Breast epithelium (tissue), 4 donors: ENCODE measurements at regions not wholly inside any gene's neighbourhood (a gene's known extent, or its start where the extent isn't known, plus 50 kb on each side); places are given as distances from the start of the nearest gene placed in this dataset.

Experiments used
- DNase-seq, 2 donors: peaks; one replicate each; pipeline ENCODE4 v3.0.0-alpha.2; 2019; ENCODE audit warnings: low spot score in 2 of 2
- H3K27ac ChIP-seq, 2 donors: fragments of 200-600 bp; sonication (generic) in 1 of 2; one replicate each; pipeline ENCODE4 v1.5.1; 2016 to 2019; ENCODE audit warnings: mild to moderate bottlenecking in 1 of 2
- H3K27me3 ChIP-seq, 2 donors: fragments of 200-600 bp; sonication (generic) in 1 of 2; one replicate each; pipeline versions ENCODE4 v1.5.1 to v1.6.0; 2017 to 2019; ENCODE audit warnings: control low read depth in 1 of 2, mild to moderate bottlenecking in 1 of 2
- H3K36me3 ChIP-seq: fragments of 200-600 bp; one replicate; pipeline ENCODE4 v1.5.1; 2019
- H3K4me1 ChIP-seq, 2 donors: fragments of 200-600 bp; sonication (generic); one replicate each; pipeline ENCODE4 v1.5.1; 2016 to 2019; ENCODE audit warnings: control low read depth in 1 of 2
- H3K4me3 ChIP-seq, 3 donors: fragments of 200-600 bp; sonication (generic); 1 replicate in 2 of 3; 2 replicates in 1 of 3; pipeline ENCODE4 v1.5.1; 2016 to 2019; ENCODE audit warnings: mild to moderate bottlenecking in 3 of 3, moderate library complexity in 2 of 3
- H3K9me3 ChIP-seq, 2 donors: fragments of 200-600 bp; sonication (generic) in 1 of 2; one replicate each; pipeline ENCODE4 v1.5.1; 2016 to 2019; ENCODE audit warnings: control low read depth in 1 of 2
- CTCF ChIP-seq, 3 donors: fragments of 450-650 bp; IDR thresholded peaks; one replicate each; pipeline ENCODE4 v1.5.1; 2016 to 2017; ENCODE audit warnings: antibody characterized with exemption in 3 of 3, mild to moderate bottlenecking in 3 of 3, moderate library complexity in 3 of 3
- POLR2A ChIP-seq: fragments of 450-650 bp; IDR thresholded peaks from one replicate; pipeline ENCODE4 v1.6.1; 2016; ENCODE audit warnings: antibody characterized with exemption, mild to moderate bottlenecking, moderate library complexity
- POLR2AphosphoS5 ChIP-seq, 3 donors: sonication (generic); formaldehyde crosslinking; IDR thresholded peaks; one replicate each; pipeline ENCODE4 v1.6.1; 2017; ENCODE audit warnings: antibody characterized with exemption in 3 of 3
- intact Hi-C: fragments of 100-400 bp; cut with DNase I; formaldehyde crosslinking; loops from one replicate; pipeline ENCODE4 v1.15.1; 2023; ENCODE audit warnings: low total_unique reads

DNA sequence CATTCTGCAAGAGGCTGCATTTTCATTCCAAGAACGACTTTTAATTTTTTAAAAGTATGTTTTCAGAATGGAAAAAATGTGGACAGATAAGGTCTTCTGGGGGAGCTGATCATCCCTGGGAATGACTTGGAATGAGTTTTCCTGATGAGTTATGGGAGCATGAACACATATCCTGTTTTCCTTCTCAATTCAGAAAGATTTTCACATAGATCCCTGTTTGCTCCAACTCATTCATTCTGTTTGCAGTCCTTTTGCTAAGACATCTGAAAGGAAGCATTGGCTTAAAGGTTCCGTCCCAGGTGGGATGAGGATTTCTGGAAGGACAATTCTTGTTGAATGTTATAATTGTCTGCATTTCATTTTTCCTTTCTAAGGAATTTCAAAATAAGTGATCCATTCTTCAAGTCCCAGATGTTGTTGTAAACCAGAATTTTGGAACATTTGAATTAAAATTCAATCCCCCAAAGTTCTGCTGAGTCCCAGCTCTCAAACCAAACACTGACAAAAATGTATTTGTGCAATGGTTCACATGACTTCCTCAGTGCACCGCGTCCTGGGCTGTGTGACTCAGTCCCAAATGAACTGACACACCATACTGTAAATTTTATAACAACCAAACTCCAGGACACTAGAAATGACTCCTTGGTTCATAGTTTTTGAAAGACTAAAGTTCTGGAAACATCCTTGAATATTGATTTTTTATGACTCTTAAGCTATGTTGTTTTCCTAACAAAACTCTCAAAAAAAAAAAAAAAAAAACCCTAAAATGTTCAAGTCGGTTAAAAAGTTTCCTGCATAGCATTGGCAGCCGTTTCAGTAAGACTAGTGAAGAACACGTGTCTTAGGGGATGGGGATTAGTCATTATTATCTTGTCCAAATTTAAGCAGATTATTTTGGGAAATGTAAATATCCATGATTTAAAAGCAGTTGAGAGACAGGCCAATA, 281.8 kb upstream of the TCF4 start:
- Histone ChIP-seq H3K36me3 (no peaks in the 10 kb centered on the region), H3K27me3 (no peaks in the 10 kb centered on the region), H3K27ac (peak overlapping the region in 1 of 2 donors; percentile 46), H3K4me1 (no peaks in the 10 kb centered on the region), H3K4me3 (no peak overlapping the region), H3K9me3 (no peaks in the 10 kb centered on the region)
- no peak for DNase-seq
- intact Hi-C loops, result no loop called here
- TF ChIP-seq POLR2AphosphoS5 (IDR thresholded peaks at IDR 0.05), result no peak
- TF ChIP-seq POLR2A, result no peak
- TF ChIP-seq CTCF (IDR thresholded peaks at IDR 0.05), result no peak

GRCh38 chr18:55868909-55869308, 280.9 kb upstream of the TCF4 start:
- Histone ChIP-seq H3K27ac (peak overlapping the region in 1 of 2 donors; percentile 46), H3K4me3 (no peak overlapping the region), H3K4me1 (no peaks in the 10 kb centered on the region), H3K9me3 (no peaks in the 10 kb centered on the region), H3K27me3 (no peaks in the 10 kb centered on the region), H3K36me3 (no peaks in the 10 kb centered on the region)
- intact Hi-C loops, result no loop called here
- no peak for DNase-seq
- TF ChIP-seq POLR2AphosphoS5 (IDR thresholded peaks at IDR 0.05), result no peak
- no peak for TF ChIP-seq POLR2A

GRCh38 chr18:55866886-55867285, 278.9 kb upstream of the TCF4 start:
- Histone ChIP-seq H3K27me3 (no peaks in the 10 kb centered on the region), H3K27ac (peak overlapping the region in 1 of 2 donors; percentile 20), H3K4me3 (no peak overlapping the region), H3K4me1 (no peaks in the 10 kb centered on the region), H3K36me3 (no peaks in the 10 kb centered on the region), H3K9me3 (no peaks in the 10 kb centered on the region)
- no peak for TF ChIP-seq POLR2A
- TF ChIP-seq CTCF (IDR thresholded peaks at IDR 0.05), result no peak
- TF ChIP-seq POLR2AphosphoS5 (IDR thresholded peaks at IDR 0.05), result no peak
- DNase-seq, result no peak
- intact Hi-C loops, result no loop called here

DNA sequence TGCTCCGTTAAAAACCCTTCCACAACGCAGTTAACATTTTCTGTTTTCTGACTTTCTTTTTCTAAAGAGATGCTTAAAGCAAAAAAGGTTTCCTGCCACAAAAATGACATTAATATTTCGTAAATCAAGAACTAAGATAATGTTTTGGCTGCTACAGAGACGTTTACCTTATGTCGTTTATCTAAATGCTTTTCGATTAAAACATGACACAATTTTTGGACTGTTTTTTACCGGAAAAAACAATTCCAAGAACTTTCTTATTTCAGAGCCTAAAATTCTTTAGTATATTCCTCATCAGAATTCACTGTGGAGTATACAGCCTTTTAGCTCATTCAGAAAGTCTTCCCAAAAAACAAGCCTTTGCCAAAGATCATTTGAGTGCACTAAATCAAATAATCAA, 278.0 kb upstream of the TCF4 start:
- H3K4me3 ChIP-seq, result peak overlapping the region in 1 of 3 donors; percentile 31
- no peak for DNase-seq
- no peaks in the 10 kb centered on the region for H3K36me3 ChIP-seq
- intact Hi-C loops, result no loop called here
- H3K4me1 ChIP-seq, result no peaks in the 10 kb centered on the region
- no peak for TF ChIP-seq POLR2AphosphoS5 (IDR thresholded peaks at IDR 0.05)
- peak overlapping the region in 1 of 2 donors; percentile 17 for H3K27ac ChIP-seq
- H3K9me3 ChIP-seq, result no peaks in the 10 kb centered on the region
- no peaks in the 10 kb centered on the region for H3K27me3 ChIP-seq

GRCh38 chr18:55864281-55864680, 276.3 kb upstream of the TCF4 start:
- H3K27ac ChIP-seq, result no peak overlapping the region
- no peaks in the 10 kb centered on the region for H3K4me1 ChIP-seq
- H3K9me3 ChIP-seq, result no peaks in the 10 kb centered on the region
- no peak overlapping the region for H3K4me3 ChIP-seq
- no peaks in the 10 kb centered on the region for H3K36me3 ChIP-seq
- intact Hi-C loops, result no loop called here
- H3K27me3 ChIP-seq, result no peaks in the 10 kb centered on the region
- no peak for DNase-seq
- no peak for TF ChIP-seq CTCF (IDR thresholded peaks at IDR 0.05)
- TF ChIP-seq POLR2AphosphoS5 (IDR thresholded peaks at IDR 0.05), result no peak
- no peak for TF ChIP-seq POLR2A

DNA sequence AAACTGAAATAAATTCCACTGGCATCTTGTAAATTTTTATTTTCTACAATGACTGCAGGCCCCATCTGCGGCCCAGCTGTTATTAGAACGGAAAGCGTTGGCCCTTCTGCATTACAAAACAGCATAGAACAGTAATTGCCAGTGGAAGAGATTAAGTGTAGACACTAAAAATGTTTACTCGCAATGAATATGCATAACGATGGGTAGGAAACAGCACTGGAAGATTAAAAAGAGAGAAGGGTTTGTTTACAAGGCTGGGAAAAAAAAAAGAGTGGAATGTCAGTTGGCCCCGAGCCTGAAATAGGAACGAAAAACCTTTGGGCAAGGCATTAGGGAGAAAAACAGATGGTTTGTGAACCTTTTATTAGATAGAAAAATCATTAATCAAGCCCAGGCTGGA, 275.9 kb upstream of the TCF4 start:
- intact Hi-C loops, result no loop called here
- TF ChIP-seq POLR2A (no peak), CTCF (IDR thresholded peaks at IDR 0.05) (no peak), POLR2AphosphoS5 (IDR thresholded peaks at IDR 0.05) (no peak)
- DNase-seq, result no peak
- Histone ChIP-seq H3K4me1 (no peaks in the 10 kb centered on the region), H3K27me3 (no peaks in the 10 kb centered on the region), H3K9me3 (no peaks in the 10 kb centered on the region), H3K36me3 (no peaks in the 10 kb centered on the region), H3K27ac (peak overlapping the region in 1 of 2 donors; percentile 26), H3K4me3 (no peak overlapping the region)
